HEK293 (cell line): ENCODE measurements at regions not wholly inside any gene's neighbourhood (a gene's known extent, or its start where the extent isn't known, plus 50 kb on each side); places are given as distances from the start of the nearest gene placed in this dataset.

Experiments used
- BCL11A ChIP-seq: fragments of 450-650 bp; formaldehyde crosslinking; IDR thresholded peaks from 2 replicates; pipeline ENCODE4 v1.5.1; 2016; ENCODE audit warnings: low read depth, missing biosample characterization, missing genetic modification characterization
- SP2 ChIP-seq: fragments of 450-650 bp; formaldehyde crosslinking; IDR thresholded peaks from 2 replicates; pipeline ENCODE4 v1.5.1; 2016; ENCODE audit warnings: missing biosample characterization, missing genetic modification characterization
- ZBTB20 ChIP-seq: fragments of 450-650 bp; formaldehyde crosslinking; IDR thresholded peaks from 2 replicates; pipeline ENCODE4 v1.5.1; 2016; ENCODE audit warnings: missing biosample characterization, missing genetic modification characterization
- ZNF148 ChIP-seq: fragments of 450-650 bp; formaldehyde crosslinking; IDR thresholded peaks from 2 replicates; pipeline ENCODE4 v1.5.0; 2017; ENCODE audit warnings: missing biosample characterization, missing genetic modification characterization, borderline replicate concordance
- ZNF169 ChIP-seq: fragments of 450-650 bp; formaldehyde crosslinking; IDR thresholded peaks from 2 replicates; pipeline ENCODE4 v1.5.1; 2016; ENCODE audit warnings: missing biosample characterization, missing genetic modification characterization
- ZNF274 ChIP-seq, 2 experiments: fragments of 200-500 bp in 1 of 2; fragments of 450-650 bp in 1 of 2; sonication (Bioruptor generic) in 1 of 2; formaldehyde crosslinking in 1 of 2; IDR thresholded peaks; 2 replicates each; pipeline versions ENCODE4 v1.5.1 to v1.6.1; 2014 to 2016; ENCODE audit warnings: borderline replicate concordance in 1 of 2, inconsistent platforms in 1 of 2, low read length in 1 of 2, missing biosample characterization in 1 of 2, missing genetic modification characterization in 1 of 2
- ZNF280C ChIP-seq: fragments of 450-650 bp; formaldehyde crosslinking; IDR thresholded peaks from 2 replicates; pipeline ENCODE4 v1.5.1; 2016; ENCODE audit warnings: missing biosample characterization, missing genetic modification characterization
- ZNF404 ChIP-seq: fragments of 450-650 bp; formaldehyde crosslinking; IDR thresholded peaks from 2 replicates; pipeline ENCODE4 v1.5.1; 2017; ENCODE audit warnings: missing biosample characterization, missing genetic modification characterization
- ZNF701 ChIP-seq: fragments of 450-650 bp; formaldehyde crosslinking; IDR thresholded peaks from 2 replicates; pipeline ENCODE4 v1.5.1; 2016; ENCODE audit warnings: missing biosample characterization, missing genetic modification characterization
- TF ChIP-seq, protein P1 (sequence below): fragments of 450-650 bp; formaldehyde crosslinking; IDR thresholded peaks from 2 replicates; pipeline ENCODE4 v1.5.1; 2016; ENCODE audit warnings: missing biosample characterization, missing genetic modification characterization
- TF ChIP-seq, protein P2 (sequence below): fragments of 450-650 bp; formaldehyde crosslinking; IDR thresholded peaks from 2 replicates; pipeline ENCODE4 v1.5.1; 2016; ENCODE audit warnings: missing biosample characterization, missing genetic modification characterization

DNA sequence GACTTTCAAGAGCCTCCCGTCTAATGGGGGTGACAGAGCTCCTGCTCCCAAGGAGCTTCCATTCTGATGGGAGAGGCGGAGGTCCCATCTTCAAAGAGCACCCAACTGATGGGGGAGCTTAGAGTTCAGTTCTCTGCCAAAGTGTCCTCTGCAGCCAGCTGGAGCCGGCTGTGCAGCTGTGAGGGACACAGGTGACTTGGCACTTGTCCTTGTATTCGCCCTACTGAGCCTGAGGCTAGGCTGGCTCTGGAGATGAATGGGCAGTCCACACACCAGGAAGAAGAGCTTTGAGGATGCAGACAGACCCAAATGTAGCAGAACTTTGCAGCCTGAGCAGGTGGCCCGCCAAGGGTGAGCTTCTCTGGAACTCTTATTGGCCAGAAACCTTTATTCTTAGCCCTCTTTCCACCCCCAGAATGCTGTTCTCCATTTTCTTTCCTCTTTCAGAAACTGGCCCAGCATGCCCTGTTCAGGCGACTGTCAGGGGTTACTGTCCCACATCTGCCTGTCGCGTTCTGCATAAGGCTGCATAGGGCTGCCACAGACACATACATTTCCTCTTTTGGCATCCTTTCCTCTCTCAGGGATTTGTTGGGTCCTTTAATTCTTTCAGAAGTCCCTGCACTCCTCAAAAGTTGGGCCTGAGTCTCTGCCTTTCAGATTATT, 108.7 kb upstream of the LRFN2 start:
- TF ChIP-seq, protein P1, sequence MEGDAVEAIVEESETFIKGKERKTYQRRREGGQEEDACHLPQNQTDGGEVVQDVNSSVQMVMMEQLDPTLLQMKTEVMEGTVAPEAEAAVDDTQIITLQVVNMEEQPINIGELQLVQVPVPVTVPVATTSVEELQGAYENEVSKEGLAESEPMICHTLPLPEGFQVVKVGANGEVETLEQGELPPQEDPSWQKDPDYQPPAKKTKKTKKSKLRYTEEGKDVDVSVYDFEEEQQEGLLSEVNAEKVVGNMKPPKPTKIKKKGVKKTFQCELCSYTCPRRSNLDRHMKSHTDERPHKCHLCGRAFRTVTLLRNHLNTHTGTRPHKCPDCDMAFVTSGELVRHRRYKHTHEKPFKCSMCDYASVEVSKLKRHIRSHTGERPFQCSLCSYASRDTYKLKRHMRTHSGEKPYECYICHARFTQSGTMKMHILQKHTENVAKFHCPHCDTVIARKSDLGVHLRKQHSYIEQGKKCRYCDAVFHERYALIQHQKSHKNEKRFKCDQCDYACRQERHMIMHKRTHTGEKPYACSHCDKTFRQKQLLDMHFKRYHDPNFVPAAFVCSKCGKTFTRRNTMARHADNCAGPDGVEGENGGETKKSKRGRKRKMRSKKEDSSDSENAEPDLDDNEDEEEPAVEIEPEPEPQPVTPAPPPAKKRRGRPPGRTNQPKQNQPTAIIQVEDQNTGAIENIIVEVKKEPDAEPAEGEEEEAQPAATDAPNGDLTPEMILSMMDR (tag by site-specific recombination), result no peak
- TF ChIP-seq, protein P2, sequence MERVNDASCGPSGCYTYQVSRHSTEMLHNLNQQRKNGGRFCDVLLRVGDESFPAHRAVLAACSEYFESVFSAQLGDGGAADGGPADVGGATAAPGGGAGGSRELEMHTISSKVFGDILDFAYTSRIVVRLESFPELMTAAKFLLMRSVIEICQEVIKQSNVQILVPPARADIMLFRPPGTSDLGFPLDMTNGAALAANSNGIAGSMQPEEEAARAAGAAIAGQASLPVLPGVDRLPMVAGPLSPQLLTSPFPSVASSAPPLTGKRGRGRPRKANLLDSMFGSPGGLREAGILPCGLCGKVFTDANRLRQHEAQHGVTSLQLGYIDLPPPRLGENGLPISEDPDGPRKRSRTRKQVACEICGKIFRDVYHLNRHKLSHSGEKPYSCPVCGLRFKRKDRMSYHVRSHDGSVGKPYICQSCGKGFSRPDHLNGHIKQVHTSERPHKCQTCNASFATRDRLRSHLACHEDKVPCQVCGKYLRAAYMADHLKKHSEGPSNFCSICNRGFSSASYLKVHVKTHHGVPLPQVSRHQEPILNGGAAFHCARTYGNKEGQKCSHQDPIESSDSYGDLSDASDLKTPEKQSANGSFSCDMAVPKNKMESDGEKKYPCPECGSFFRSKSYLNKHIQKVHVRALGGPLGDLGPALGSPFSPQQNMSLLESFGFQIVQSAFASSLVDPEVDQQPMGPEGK (tag by site-specific recombination), result no peak
- TF ChIP-seq ZNF169 (tag by site-specific recombination), result no peak
- TF ChIP-seq ZNF148 (tag by site-specific recombination), result no peak
- TF ChIP-seq ZBTB20 (tag by site-specific recombination), result no peak
- TF ChIP-seq BCL11A (tag by site-specific recombination), result no peak
- TF ChIP-seq ZNF404 (tag by site-specific recombination), result no peak
- no peak for TF ChIP-seq SP2
- TF ChIP-seq ZNF274 (IDR thresholded peaks at IDR 0.05; ENCODE audit: low read length), result no peak
- no peak for TF ChIP-seq ZNF274 (tag by site-specific recombination; IDR thresholded peaks at IDR 0.05; ENCODE audit: borderline replicate concordance)
- no peak for TF ChIP-seq ZNF701 (tag by site-specific recombination)
- TF ChIP-seq ZNF280C, result no peak
